Neural crest cell (in vitro differentiated cells): ENCODE measurements at regions not wholly inside any gene's neighbourhood (a gene's known extent, or its start where the extent isn't known, plus 50 kb on each side); places are given as distances from the start of the nearest gene placed in this dataset.

Experiments
- DNase-seq: peaks from one replicate; pipeline ENCODE4 v3.0.0; 2021; ENCODE audit warnings: low read depth, mixed read lengths, low spot score
- H3K27ac Mint-ChIP-seq: one replicate; pipeline ENCODE4 v1.8.0; 2021; ENCODE audit warnings: mild to moderate bottlenecking, mixed read lengths; ENCODE audit not compliant: unreplicated experiment
- H3K27me3 Mint-ChIP-seq: 2 replicates; pipeline ENCODE4 v1.8.0; 2021; ENCODE audit warnings: low read depth, mild to moderate bottlenecking, mixed read lengths
- H3K36me3 Mint-ChIP-seq: 2 replicates; pipeline ENCODE4 v1.8.0; 2021; ENCODE audit warnings: low read depth, mild to moderate bottlenecking, mixed read lengths
- H3K4me1 Mint-ChIP-seq: 2 replicates; pipeline ENCODE4 v1.8.0; 2021; ENCODE audit warnings: mixed read lengths
- H3K4me3 Mint-ChIP-seq: one replicate; pipeline ENCODE4 v1.8.0; 2021; ENCODE audit warnings: mild to moderate bottlenecking, mixed read lengths
- H3K9me3 Mint-ChIP-seq: 2 replicates; pipeline ENCODE4 v1.8.0; 2021; ENCODE audit warnings: mixed read lengths
- CTCF ChIP-seq: fragments of 200-600 bp; sonication (generic); conservative IDR thresholded peaks from 2 replicates; pipeline ENCODE4 v1.5.0; 2021; ENCODE audit warnings: antibody characterized with exemption, mild to moderate bottlenecking

GRCh38 chr2:48250943-48251342, 63.5 kb upstream of the FOXN2 start:
- H3K27me3 Mint-ChIP-seq = no peaks in the 10 kb centered on the region
- H3K36me3 Mint-ChIP-seq = no peaks in the 10 kb centered on the region
- no peaks in the 10 kb centered on the region for H3K9me3 Mint-ChIP-seq
- DNase-seq = no peak
- no peak overlapping the region for H3K27ac Mint-ChIP-seq
- H3K4me3 Mint-ChIP-seq = no peak overlapping the region
- no peak for TF ChIP-seq CTCF
- H3K4me1 Mint-ChIP-seq = peaks cover 6% of the 10 kb centered on the region

- no peak for DNase-seq
- Mint-ChIP-seq H3K4me1 (peaks cover 6% of the 10 kb centered on the region), H3K27me3 (no peaks in the 10 kb centered on the region), H3K27ac (no peak overlapping the region), H3K36me3 (no peaks in the 10 kb centered on the region), H3K9me3 (no peaks in the 10 kb centered on the region), H3K4me3 (no peak overlapping the region)
- no peak for TF ChIP-seq CTCF
These were observed 62.9 kb upstream of the FOXN2 start for GRCh38 chr2:48251437-48252148.

GRCh38 chr2:48253301-48253700, 61.2 kb upstream of the FOXN2 start:
- Mint-ChIP-seq H3K36me3 (no peaks in the 10 kb centered on the region), H3K4me1 (peaks cover 10% of the 10 kb centered on the region), H3K27me3 (no peaks in the 10 kb centered on the region), H3K4me3 (no peak overlapping the region), H3K9me3 (no peaks in the 10 kb centered on the region), H3K27ac (no peak overlapping the region)
- no peak for DNase-seq
- no peak for TF ChIP-seq CTCF

GRCh38 chr2:48254839-48255238, 59.6 kb upstream of the FOXN2 start:
- H3K4me3 Mint-ChIP-seq = no peak overlapping the region
- TF ChIP-seq CTCF = no peak
- DNase-seq = no peak
- H3K9me3 Mint-ChIP-seq = no peaks in the 10 kb centered on the region
- no peaks in the 10 kb centered on the region for H3K27me3 Mint-ChIP-seq
- no peak overlapping the region for H3K27ac Mint-ChIP-seq
- H3K4me1 Mint-ChIP-seq = peaks cover 4% of the 10 kb centered on the region
- H3K36me3 Mint-ChIP-seq = no peaks in the 10 kb centered on the region

- TF ChIP-seq CTCF = no peak
- DNase-seq = no peak
- no peaks in the 10 kb centered on the region for H3K27me3 Mint-ChIP-seq
- H3K36me3 Mint-ChIP-seq = no peaks in the 10 kb centered on the region
- H3K4me1 Mint-ChIP-seq = peaks cover 4% of the 10 kb centered on the region
- no peak overlapping the region for H3K27ac Mint-ChIP-seq
- H3K4me3 Mint-ChIP-seq = no peak overlapping the region
- peaks cover 3% of the 10 kb centered on the region for H3K9me3 Mint-ChIP-seq
These were observed 57.0 kb upstream of the FOXN2 start for GRCh38 chr2:48257456-48257855.
